Osteocyte (in vitro differentiated cells): ENCODE measurements at regions not wholly inside any gene's neighbourhood (a gene's known extent, or its start where the extent isn't known, plus 50 kb on each side); places are given as distances from the start of the nearest gene placed in this dataset.

ENCODE experiments used
- DNase-seq: peaks from one replicate; pipeline ENCODE4 v3.0.0; 2021; ENCODE audit warnings: mixed read lengths; ENCODE audit not compliant: unreplicated experiment; ENCODE audit errors: extremely low spot score
- H3K27ac Mint-ChIP-seq: one replicate; pipeline ENCODE4 v1.8.0; 2021; ENCODE audit warnings: mild to moderate bottlenecking, mixed read lengths; ENCODE audit not compliant: unreplicated experiment
- H3K27me3 Mint-ChIP-seq: one replicate; pipeline ENCODE4 v1.8.0; 2021; ENCODE audit warnings: mixed read lengths; ENCODE audit not compliant: unreplicated experiment
- H3K36me3 Mint-ChIP-seq: one replicate; pipeline ENCODE4 v1.8.0; 2021; ENCODE audit warnings: mixed read lengths; ENCODE audit not compliant: unreplicated experiment
- H3K4me1 Mint-ChIP-seq: one replicate; pipeline ENCODE4 v1.8.0; 2021; ENCODE audit warnings: mixed read lengths; ENCODE audit not compliant: unreplicated experiment
- H3K4me3 Mint-ChIP-seq: one replicate; pipeline ENCODE4 v1.8.0; 2021; ENCODE audit warnings: mild to moderate bottlenecking, moderate library complexity, mixed read lengths; ENCODE audit not compliant: unreplicated experiment
- H3K9me3 Mint-ChIP-seq: one replicate; pipeline ENCODE4 v1.8.0; 2021; ENCODE audit warnings: mixed read lengths; ENCODE audit not compliant: unreplicated experiment
- CTCF ChIP-seq: fragments of 200-600 bp; sonication (generic); IDR thresholded peaks from 2 replicates; pipeline ENCODE4 v1.5.0; 2021; ENCODE audit warnings: antibody characterized with exemption, mild to moderate bottlenecking, moderate library complexity

- Mint-ChIP-seq H3K27me3 (no peaks in the 10 kb centered on the region), H3K4me1 (no peaks in the 10 kb centered on the region), H3K4me3 (no peak overlapping the region), H3K27ac (no peak overlapping the region), H3K9me3 (peaks cover 20% of the 10 kb centered on the region), H3K36me3 (no peaks in the 10 kb centered on the region)
- DNase-seq = no peak
- TF ChIP-seq CTCF = no peak
Observed at GRCh38 chr10:128701381-128701780, 575.2 kb upstream of the MKI67 start.

GRCh38 chr10:128701837-128702236 lies 575.6 kb upstream of the MKI67 start:
- Mint-ChIP-seq H3K4me3 (no peak overlapping the region), H3K4me1 (no peaks in the 10 kb centered on the region), H3K36me3 (no peaks in the 10 kb centered on the region), H3K27ac (no peak overlapping the region), H3K9me3 (peaks cover 20% of the 10 kb centered on the region), H3K27me3 (no peaks in the 10 kb centered on the region)
- no peak for DNase-seq
- TF ChIP-seq CTCF = no peak

- H3K4me3 Mint-ChIP-seq = no peak overlapping the region
- no peak overlapping the region for H3K27ac Mint-ChIP-seq
- no peaks in the 10 kb centered on the region for H3K27me3 Mint-ChIP-seq
- H3K36me3 Mint-ChIP-seq = no peaks in the 10 kb centered on the region
- no peak for TF ChIP-seq CTCF
- H3K4me1 Mint-ChIP-seq = no peaks in the 10 kb centered on the region
- DNase-seq = no peak
- peaks cover 28% of the 10 kb centered on the region for H3K9me3 Mint-ChIP-seq
Observed at GRCh38 chr10:128704716-128705115, 578.5 kb upstream of the MKI67 start.

GRCh38 chr10:128708182-128708581 lies 582.0 kb upstream of the MKI67 start:
- H3K4me3 Mint-ChIP-seq = no peak overlapping the region
- no peak for DNase-seq
- peaks cover 26% of the 10 kb centered on the region for H3K9me3 Mint-ChIP-seq
- no peak overlapping the region for H3K27ac Mint-ChIP-seq
- no peaks in the 10 kb centered on the region for H3K36me3 Mint-ChIP-seq
- no peaks in the 10 kb centered on the region for H3K4me1 Mint-ChIP-seq
- H3K27me3 Mint-ChIP-seq = no peaks in the 10 kb centered on the region
- no peak for TF ChIP-seq CTCF

- no peak for TF ChIP-seq CTCF
- Mint-ChIP-seq H3K36me3 (no peaks in the 10 kb centered on the region), H3K27ac (no peak overlapping the region), H3K27me3 (no peaks in the 10 kb centered on the region), H3K9me3 (peaks cover 35% of the 10 kb centered on the region), H3K4me1 (no peaks in the 10 kb centered on the region), H3K4me3 (no peak overlapping the region)
- no peak for DNase-seq
Observed at GRCh38 chr10:128709686-128710085, 583.5 kb upstream of the MKI67 start.
